Stimulated activated CD4-positive, alpha-beta T cell treated with anti-CD3 and anti-CD28 coated beads, TNF-alpha, amount 100 ng/mL, for 1 hour (primary cell): ENCODE measurements at regions not wholly inside any gene's neighbourhood (a gene's known extent, or its start where the extent isn't known, plus 50 kb on each side); places are given as distances from the start of the nearest gene placed in this dataset.

Experiments used
- DNase-seq, 3 donors: peaks; one replicate each; pipeline ENCODE4 v3.0.0-alpha.2; 2020; ENCODE audit warnings: low read depth in 3 of 3, low spot score in 1 of 3

GRCh38 chr10:44064987-44065787 lies 319.7 kb downstream of the CXCL12 start:
- no peak for DNase-seq

GRCh38 chr10:44064317-44064716 lies 320.6 kb downstream of the CXCL12 start:
- DNase-seq, result no peak

GRCh38 chr10:44063686-44064085 lies 321.2 kb downstream of the CXCL12 start:
- DNase-seq, result no peak

DNA sequence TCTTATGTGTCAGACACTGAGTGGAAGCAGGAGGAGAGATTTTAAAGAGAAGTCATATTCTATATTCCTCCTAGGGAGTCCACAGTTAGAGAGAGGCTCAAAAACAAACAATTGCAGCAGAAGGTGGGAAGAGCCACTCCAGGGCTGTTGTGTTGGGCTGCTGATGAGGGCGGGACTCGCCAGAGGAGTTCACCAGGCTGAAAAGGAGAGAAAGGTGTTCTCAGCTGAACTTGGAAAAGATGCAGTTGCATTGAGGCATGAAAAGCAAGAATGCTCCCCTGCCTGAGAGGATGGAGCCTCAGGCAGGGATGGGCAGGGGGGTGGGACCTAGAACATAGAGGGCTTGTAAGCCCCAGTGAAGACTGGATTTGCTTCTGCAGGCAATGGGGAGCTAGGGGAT lies 324.2 kb downstream of the CXCL12 start:
- DNase-seq, result no peak

- no peak for DNase-seq
Measured at GRCh38 chr10:44060221-44060620, 324.7 kb downstream of the CXCL12 start.

- no peak for DNase-seq
Measured at GRCh38 chr10:44058259-44058658, 326.6 kb downstream of the CXCL12 start.

- DNase-seq, result no peak
Measured at GRCh38 chr10:44056967-44057805, 327.7 kb downstream of the CXCL12 start.

- no peak for DNase-seq
Measured at GRCh38 chr10:44056206-44056605, 328.7 kb downstream of the CXCL12 start.

DNA sequence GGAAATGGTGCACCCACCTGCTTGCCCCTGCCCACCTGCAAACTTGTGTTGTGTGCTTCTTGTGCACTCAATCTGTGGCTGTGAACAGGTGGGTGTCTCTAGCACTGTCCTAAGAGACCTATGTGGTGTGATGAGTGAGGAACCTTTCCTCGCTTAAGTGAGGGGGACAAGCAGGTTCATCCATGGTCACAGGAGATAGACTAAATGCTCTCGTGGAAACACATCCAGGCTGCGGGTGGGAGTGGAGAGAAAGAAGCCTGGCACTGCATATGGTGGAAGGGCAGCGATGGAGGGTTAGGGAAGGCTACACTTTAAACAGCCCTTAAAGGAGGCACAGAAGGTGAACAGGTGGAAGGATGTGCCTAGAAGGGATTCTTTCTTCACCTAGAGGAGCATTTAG lies 330.9 kb downstream of the CXCL12 start:
- DNase-seq, result no peak

GRCh38 chr10:44053391-44053790 lies 331.5 kb downstream of the CXCL12 start:
- DNase-seq, result no peak

- DNase-seq, result no peak
Measured at GRCh38 chr10:44051584-44052385, 333.1 kb downstream of the CXCL12 start.

- no peak for DNase-seq
Measured at GRCh38 chr10:44051091-44051490, 333.8 kb downstream of the CXCL12 start.

DNA sequence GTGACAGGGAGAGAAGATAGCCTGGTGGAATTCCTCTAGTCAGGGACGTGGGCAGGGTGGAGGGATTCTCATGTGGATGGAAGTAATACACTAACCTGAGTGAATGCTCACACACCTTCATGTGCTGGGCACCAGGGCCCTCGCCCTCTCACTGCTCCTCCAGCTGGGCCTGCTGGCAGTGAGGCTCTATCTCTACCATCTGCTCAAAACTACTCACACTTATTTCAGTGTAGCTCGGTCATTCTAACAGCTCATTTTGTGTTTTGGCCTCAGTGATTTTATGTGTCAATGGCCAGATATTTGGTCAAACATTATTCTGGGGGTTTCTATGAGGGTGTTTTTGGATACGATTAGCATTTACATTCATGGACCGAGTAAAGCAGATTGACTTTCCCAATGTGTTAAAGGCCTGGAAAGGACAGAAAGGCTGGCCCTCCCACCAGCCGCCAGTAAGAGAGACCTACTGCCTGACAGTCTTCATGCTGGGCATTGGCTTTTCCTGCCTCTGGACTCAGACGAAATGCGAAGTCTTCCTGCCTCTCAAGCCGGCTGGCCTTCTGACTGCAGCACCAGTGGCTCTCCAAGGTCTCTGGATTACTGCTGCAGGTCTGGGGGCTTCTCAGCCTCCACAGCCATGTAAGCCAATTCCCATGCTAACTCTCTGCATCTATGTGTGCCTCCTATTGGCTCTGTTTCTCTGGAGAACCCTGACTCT lies 335.4 kb downstream of the CXCL12 start:
- DNase-seq, result no peak

DNA sequence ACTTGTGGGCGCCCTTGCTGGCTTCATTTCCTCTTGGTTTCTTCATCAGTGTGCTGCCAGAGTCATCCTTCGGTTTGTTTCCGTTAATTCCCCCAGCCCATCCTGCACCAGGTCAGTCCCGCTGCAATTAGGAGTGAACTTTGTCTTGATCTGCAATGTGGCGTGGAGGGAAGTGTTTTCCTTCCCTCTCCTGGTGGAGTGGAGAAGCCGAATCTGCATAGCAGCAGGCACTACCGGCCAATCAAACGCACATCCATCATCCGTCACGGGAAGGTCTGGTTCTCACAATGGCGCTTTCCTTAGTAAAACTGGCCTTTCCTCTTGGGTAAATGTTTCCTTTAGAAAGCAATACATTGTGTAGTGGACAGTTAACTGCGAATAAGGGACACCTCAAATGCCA lies 337.5 kb downstream of the CXCL12 start:
- no peak for DNase-seq

GRCh38 chr10:44046605-44047004 lies 338.3 kb downstream of the CXCL12 start:
- DNase-seq, result no peak

DNA sequence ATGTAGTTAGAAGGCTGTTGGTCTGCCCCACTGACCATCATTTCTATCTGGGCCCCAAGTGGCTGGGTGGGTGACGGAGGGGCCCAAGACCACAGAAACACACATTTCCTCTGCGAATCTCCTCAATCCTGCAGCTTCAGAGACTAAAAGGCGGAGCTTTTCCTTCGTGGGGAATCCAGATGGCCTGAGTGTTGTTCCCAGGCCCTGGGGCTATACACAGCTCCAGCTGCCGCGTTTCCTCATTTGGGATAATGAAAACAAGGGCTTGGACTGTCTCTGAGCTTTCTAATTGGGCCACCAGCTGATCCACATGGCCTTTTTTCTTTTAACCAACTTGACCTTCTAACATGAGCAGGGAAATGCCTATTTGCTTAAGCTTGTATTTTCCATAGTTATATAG lies 339.9 kb downstream of the CXCL12 start:
- DNase-seq, result no peak

- DNase-seq, result no peak
Measured at GRCh38 chr10:44044549-44044948, 340.3 kb downstream of the CXCL12 start.

- DNase-seq, result no peak
Measured at GRCh38 chr10:44043646-44044375, 341.1 kb downstream of the CXCL12 start.

GRCh38 chr10:44042926-44043602 lies 341.8 kb downstream of the CXCL12 start:
- no peak for DNase-seq
